ENCODE measurements at regions not wholly inside any gene's neighbourhood (a gene's known extent, or its start where the extent isn't known, plus 50 kb on each side); places are given as distances from the start of the nearest gene placed in this dataset.

GRCh38 chr18:40962784-40963183 lies 992.2 kb upstream of the PIK3C3 start:
- no peak for DNase-seq (ENCODE audit: low read depth, low spot score)

- no peak for DNase-seq (ENCODE audit: low read depth, low spot score)
Observed at GRCh38 chr18:40957533-40958070, 997.4 kb upstream of the PIK3C3 start.

- DNase-seq (ENCODE audit: low read depth, low spot score), result no peak
Observed at GRCh38 chr18:40956213-40956612, 998.8 kb upstream of the PIK3C3 start.

GRCh38 chr18:40955351-40955750 lies 999.7 kb upstream of the PIK3C3 start:
- DNase-seq (ENCODE audit: low read depth, low spot score), result no peak

GRCh38 chr18:40949114-40949950 lies 1005.7 kb upstream of the PIK3C3 start:
- DNase-seq (ENCODE audit: low read depth, low spot score), result no peak

GRCh38 chr18:40944576-40944975 lies 1010.5 kb upstream of the PIK3C3 start:
- DNase-seq (ENCODE audit: low read depth, low spot score), result no peak

GRCh38 chr18:40939656-40940515 lies 1015.1 kb upstream of the PIK3C3 start:
- no peak for DNase-seq (ENCODE audit: low read depth, low spot score)

- DNase-seq (ENCODE audit: low read depth, low spot score), result no peak
Observed at GRCh38 chr18:40938615-40939014, 1016.4 kb upstream of the PIK3C3 start.

GRCh38 chr18:40937386-40937785 lies 1017.6 kb upstream of the PIK3C3 start:
- DNase-seq (ENCODE audit: low read depth, low spot score), result no peak

- DNase-seq (ENCODE audit: low read depth, low spot score), result no peak
Observed at GRCh38 chr18:40935423-40935822, 1019.6 kb upstream of the PIK3C3 start.

GRCh38 chr18:40932862-40933261 lies 1022.2 kb upstream of the PIK3C3 start:
- no peak for DNase-seq (ENCODE audit: low read depth, low spot score)

GRCh38 chr18:40930211-40930882 lies 1024.7 kb upstream of the PIK3C3 start:
- no peak for DNase-seq (ENCODE audit: low read depth, low spot score)

GRCh38 chr18:40929399-40929798 lies 1025.6 kb upstream of the PIK3C3 start:
- DNase-seq (ENCODE audit: low read depth, low spot score), result no peak

- no peak for DNase-seq (ENCODE audit: low read depth, low spot score)
Observed at GRCh38 chr18:40926679-40927078, 1028.4 kb upstream of the PIK3C3 start.

GRCh38 chr18:40925071-40925541 lies 1029.9 kb upstream of the PIK3C3 start:
- no peak for DNase-seq (ENCODE audit: low read depth, low spot score)

- DNase-seq (ENCODE audit: low read depth, low spot score), result no peak
Observed at GRCh38 chr18:40921845-40922629, 1033.0 kb upstream of the PIK3C3 start.

- no peak for DNase-seq (ENCODE audit: low read depth, low spot score)
Observed at GRCh38 chr18:40917056-40917455, 1038.0 kb upstream of the PIK3C3 start.

- DNase-seq (ENCODE audit: low read depth, low spot score), result no peak
Observed at GRCh38 chr18:40915724-40916123, 1039.3 kb upstream of the PIK3C3 start.

- DNase-seq (ENCODE audit: low read depth, low spot score), result no peak
Observed at GRCh38 chr18:40911582-40912254, 1043.3 kb upstream of the PIK3C3 start.

GRCh38 chr18:40911041-40911440 lies 1044.0 kb upstream of the PIK3C3 start:
- DNase-seq (ENCODE audit: low read depth, low spot score), result no peak
